GOT3 (cell line): ENCODE measurements at regions not wholly inside any gene's neighbourhood (a gene's known extent, or its start where the extent isn't known, plus 50 kb on each side); places are given as distances from the start of the nearest gene placed in this dataset.

Experiments
- DNase-seq: peaks from one replicate; lab custom pipeline; 2025; ENCODE audit warnings: mixed read lengths; lab: John Stamatoyannopoulos, UW

DNA sequence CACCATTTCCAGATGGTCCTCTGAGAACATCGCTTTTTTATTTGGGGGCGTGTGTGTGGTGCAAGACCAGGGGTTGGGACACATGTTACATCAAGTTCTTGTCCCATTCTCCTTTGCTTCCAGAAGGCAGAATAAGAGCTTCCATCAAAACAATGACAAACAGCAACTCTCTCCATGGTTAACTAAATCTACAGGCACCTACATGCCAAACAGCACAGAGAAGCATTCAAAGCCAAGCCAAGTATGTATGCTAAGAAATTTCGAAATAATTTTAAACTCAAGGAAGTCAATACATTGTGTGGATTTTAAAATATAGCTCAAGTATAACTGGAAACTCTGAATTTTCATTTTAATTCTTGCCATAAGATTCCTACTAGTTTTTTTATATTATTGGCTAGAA is 105.6 kb downstream of the SEC61B start:
- DNase-seq: no peak

DNA sequence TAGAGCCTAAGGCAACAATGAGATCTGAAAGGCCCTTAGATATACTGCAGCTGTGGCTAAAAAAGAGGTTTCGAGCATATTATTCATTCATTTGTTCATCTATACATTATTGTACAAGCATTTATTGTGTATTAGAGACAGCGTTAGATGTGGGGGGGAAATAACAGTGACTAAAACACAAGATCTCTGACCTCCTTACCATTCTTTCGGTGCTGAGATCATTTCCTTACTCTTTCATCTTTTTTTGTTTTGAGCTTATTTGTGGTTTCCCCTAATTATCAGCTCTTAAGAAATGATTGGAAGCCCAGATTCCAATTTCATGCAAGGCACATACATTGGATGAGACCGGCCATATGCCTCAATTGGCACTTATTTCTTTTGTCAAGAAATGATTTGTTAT is 113.2 kb downstream of the SEC61B start:
- DNase-seq: no peak

DNA sequence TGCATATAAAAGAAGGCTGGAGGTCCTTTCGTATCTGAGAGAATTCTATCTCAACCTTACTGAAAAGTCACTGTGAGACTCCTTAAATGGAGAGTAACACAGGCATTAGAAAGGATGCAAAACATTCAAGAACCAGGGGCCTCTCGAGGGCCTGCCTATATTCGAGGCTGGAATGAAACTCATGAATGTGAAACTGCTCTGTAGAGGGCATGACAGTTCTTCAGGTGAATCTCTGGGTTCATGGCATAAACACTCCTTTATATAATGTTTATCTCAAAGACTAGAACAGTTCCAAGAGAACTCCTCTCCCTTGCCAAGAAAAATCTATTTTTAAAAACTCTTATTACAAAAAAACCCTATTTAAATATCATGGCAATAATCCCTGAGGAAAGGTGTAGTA is 113.9 kb downstream of the SEC61B start:
- DNase-seq: no peak

DNA sequence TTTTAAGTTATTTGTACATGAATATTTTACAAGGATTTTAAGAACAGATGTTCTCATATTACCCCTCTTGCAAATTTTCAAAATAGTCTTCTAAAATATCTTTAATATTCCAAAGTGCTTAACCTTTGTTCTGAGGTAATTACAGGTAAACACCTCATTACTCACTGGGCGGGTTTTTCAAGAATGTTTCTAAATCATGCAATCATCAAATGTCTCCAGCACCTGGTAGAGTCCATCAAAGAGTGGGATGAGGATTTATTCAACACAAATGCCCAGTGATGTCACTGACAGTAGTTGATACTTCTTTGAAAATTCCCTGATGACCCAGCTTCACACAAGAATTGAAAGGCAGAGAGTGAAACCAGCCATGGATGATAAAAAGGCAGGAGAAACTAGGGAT is 114.4 kb downstream of the SEC61B start:
- no peak for DNase-seq

DNA sequence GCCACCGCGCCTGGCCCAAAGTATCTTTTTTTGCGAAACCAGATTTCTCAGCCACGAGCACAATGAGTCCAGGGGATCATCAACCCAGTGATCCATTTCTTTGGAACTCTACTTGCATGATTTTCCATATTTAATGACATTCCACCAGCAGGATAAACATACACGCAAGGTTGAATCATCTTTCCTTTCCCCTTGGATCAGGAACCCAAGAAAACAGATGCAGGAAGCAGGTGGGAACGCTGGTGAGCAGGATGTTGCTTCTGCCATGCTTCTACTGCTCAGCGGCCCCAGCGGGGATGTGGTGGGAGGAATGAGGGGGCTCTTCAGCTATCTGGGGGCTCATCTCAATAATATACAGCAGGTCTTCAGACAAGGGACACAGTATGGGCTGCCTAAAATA is 118.2 kb downstream of the SEC61B start:
- no peak for DNase-seq

- DNase-seq: no peak
Observed at GRCh38 chr9:99341686-99342085, 119.6 kb downstream of the SEC61B start.

DNA sequence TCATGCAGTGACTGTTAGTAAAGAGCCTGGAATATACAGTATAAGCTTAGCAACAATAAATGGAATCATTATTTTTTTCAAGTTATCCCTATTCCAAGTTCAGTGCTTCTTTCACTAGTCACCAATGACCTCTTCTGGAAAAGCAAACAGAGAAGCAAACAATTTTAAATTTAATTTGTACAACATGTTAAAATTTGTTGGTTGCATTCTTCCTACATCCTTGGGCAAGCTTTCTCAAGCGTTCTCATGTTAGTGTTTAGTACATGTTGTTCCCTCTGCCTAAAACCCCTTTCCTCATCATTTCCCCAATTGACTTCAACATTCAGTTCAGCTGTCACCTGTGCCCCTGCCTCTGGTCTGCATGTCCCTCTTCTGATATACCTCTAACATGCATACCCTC is 123.4 kb downstream of the SEC61B start:
- no peak for DNase-seq

DNA sequence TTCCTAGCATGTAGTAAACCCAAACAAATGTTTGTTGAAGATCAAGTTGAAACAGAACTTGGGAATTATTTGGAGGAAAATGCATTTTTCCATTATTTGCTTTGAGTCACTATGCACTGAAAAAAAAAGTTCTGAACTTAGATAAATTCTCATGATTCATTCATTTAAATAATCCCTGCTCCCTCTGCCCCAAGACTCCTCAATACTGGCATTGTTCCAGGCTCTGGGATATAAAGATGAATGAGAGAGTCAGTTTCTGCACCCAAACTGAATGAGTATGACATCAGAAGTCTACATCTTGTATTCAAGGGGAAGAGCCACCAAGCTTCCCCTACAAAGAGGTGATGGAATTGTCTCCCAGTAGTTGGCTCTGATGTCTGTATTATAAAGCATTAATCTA is 123.9 kb downstream of the SEC61B start:
- DNase-seq: no peak

GRCh38 chr9:99347568-99347967 is 125.5 kb downstream of the SEC61B start:
- DNase-seq: no peak

DNA sequence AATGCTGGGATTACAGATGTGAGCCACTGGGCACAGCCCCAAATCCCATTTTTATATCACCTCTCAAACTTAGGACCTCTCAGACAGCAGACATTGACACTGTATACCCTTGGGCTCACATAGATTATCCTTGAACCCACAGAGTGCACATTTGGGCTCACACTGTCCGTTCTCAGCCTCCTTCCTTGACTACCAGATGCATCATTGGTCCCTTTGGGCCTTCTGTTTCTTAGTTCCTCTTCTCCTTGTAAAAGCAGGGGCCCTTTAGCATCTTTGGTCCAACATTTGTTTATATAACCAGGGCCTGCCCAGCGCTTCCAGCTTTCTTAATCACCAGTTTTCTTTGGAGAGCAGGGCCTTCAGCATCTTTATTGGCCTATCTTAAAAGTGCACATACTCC is 126.2 kb downstream of the SEC61B start:
- DNase-seq: no peak

- DNase-seq: no peak
Observed at GRCh38 chr9:99349870-99350269, 127.8 kb downstream of the SEC61B start.

DNA sequence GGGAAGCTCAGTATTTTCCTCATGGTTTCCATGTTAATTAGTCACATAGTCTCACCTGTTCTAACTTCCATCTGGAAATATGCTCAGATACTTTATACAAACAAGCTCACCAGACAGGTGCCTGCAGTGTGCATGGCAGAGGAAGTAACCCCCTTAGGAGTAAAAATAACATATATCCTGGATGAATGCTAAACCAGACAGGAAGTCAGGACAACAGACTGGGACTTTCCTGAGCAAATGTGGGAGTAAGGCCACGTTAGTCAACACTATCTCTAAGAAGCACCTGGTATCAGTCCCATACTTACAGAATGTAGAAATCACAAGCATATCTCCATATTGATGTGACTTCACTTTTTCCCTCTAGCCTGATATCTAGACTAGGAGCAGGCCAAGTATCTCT is 128.4 kb downstream of the SEC61B start:
- no peak for DNase-seq

- no peak for DNase-seq
Observed at GRCh38 chr9:99351647-99352046, 129.6 kb downstream of the SEC61B start.

- no peak for DNase-seq
Observed at GRCh38 chr9:99352826-99353225, 130.7 kb downstream of the SEC61B start.

DNA sequence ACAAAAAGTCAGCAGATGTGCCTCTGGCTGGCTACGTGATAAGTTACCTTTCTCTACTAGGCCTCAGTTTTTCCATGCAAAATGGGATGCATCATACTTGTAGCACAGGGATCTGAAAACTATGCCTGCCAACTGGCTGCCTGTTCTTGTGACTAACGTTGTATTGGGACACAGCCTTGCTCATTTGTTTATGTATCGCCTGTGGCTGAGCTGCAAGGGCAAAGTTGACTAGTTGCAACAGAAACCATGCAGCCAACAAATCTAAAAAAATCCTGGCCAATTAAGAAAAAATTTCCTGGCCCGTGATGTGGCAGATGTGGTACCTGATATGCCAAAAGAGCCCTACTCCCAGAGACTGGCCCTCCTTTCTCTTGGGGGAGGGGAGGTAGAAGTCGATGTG is 131.3 kb downstream of the SEC61B start:
- no peak for DNase-seq

DNA sequence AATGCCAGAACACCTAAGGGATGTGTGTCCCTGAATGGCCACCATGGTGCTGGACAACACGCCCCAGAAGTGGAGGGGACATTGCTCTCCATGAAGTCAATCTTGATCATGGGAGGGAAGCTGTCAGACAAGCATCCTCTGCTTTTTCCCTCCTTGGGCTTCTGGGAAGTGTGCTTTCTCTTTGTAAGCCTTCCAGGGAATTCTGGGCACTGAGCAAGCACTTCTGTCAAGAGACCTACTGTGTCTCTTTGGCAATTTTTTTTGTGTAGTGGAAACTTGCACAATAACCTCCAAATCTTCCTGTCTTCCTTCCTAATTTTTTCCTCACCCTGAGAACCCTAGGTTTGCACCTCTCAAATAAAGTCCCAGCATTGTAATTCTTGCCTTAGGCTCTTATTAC is 132.0 kb downstream of the SEC61B start:
- no peak for DNase-seq

DNA sequence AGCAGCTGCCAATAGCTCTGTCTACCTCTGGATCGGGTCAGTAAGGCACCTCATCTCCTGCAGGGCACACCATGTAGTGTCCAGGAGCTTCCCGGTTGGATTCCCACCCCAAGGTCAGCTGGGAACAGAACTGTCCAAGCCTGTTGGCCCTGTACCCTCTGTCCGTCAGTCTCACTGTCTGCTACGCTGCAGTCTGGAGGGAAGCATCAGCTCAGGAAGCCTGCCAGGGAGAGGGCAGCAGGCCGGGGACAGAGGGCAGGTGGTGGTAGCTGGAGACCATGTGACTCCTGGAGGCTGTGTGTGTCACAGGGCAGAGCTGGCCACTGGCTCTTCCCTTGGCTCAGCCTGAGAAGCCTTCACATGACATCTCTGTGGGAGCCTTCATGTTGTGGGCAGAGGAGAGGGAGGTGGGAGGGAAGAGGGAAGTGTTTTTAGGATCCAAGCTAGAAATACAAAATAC is 134.5 kb downstream of the SEC61B start:
- DNase-seq: no peak

DNA sequence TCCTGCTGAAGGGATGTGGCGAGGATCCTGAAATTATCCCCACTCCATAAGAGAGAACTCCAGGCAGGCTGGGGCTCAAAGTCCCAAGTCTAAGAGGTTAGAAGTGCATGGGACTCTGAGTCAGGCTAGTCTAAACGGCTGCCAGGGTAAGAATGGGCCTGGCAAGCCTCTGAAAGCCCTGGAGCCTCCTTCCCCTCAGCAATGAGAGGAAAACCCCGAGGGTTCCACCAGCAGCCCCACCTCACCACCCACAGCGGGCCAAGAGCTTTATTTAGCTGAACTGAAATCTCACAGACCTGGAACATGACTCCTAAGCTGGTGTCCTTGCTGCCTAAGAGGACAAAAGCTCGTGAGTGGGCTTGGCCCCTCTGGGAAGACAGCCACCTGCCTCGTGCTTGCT is 135.5 kb downstream of the SEC61B start:
- no peak for DNase-seq

DNA sequence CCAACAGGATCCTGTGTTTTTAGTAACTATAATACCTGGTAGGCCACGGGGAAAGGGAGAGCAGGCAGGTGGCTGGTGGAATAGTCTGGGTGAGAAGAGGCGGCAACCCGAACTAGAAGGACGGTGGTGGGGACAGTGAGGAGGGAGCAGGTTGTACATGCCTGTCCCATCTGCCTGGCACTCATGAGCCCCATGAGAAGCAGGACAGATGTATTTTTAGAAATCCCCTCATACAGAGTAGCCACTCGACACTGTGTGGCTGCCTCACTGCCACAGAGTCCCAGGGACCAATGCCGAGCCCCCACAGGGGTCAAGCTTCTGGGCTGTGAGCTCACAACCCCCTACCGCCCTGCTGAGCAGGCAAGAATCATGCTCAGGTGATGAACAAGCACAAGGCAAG is 136.6 kb downstream of the SEC61B start:
- no peak for DNase-seq

DNA sequence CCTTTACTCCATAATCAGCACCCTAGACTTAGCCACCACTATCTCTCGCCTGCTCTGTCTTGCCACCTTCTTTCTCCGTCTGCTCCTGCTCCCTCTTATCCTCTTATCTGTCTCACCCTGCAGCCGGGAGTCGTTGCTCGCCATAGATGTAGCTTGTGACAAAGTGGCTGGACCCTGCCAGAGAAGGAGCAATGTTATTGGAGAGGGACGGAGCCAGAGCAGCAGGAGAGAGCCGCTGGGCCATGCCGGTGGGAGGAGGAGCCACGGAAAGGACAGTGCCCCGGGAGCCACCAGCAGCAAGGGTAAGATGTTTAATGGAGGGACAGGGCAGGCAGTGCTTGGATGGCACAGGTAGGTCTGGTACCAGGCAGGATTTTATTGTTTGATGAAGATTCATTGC is 137.3 kb downstream of the SEC61B start:
- DNase-seq: no peak

DNA sequence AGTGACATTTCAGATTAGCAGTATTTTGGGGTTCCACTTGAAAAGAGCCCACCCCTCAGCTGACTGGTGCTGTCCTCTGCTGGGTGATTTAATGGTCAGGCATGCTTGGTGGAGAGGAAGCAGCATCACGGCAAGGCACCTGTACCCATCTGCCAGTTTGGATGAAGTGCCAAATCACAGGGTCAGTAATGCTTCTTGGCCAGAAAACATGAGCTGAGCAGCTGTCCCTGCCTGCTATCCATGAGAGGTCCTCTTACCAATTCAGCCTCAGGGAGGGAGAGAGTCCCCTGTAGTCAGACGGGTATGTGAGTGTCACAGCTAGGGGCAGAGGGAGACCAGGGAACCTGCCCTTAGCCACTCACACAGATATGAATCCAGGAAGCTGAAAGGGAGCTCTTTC is 137.9 kb downstream of the SEC61B start:
- no peak for DNase-seq

- DNase-seq: no peak
Observed at GRCh38 chr9:99361817-99362216, 139.7 kb downstream of the SEC61B start.

DNA sequence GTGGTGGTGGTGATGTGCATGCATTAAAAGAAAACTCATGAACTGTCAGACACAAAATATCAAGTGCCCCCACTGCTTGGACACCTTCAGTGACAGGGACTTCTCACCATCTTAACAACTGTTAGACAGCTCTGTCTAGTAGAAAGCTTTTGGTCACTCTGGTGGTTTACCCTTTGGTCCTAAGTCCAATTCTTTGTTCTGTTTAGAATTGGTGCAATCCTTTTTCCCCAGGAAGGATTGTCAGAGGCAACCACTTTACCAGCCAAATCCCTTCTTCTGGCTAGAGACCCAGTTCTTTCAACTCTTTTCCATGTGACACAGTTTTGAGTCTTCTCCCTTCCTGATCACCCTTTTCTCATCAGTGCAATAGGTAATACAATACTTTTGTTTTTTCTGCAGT is 140.2 kb downstream of the SEC61B start:
- no peak for DNase-seq

GRCh38 chr9:99363509-99363908 is 141.4 kb downstream of the SEC61B start:
- DNase-seq: no peak
